ELF-1 (cell line): ENCODE measurements at regions not wholly inside any gene's neighbourhood (a gene's known extent, or its start where the extent isn't known, plus 50 kb on each side); places are given as distances from the start of the nearest gene placed in this dataset.

Experiments used
- DNase-seq: peaks from one replicate; pipeline ENCODE4 v3.0.0-alpha.2; 2016; ENCODE audit warnings: low read depth, low spot score

DNA sequence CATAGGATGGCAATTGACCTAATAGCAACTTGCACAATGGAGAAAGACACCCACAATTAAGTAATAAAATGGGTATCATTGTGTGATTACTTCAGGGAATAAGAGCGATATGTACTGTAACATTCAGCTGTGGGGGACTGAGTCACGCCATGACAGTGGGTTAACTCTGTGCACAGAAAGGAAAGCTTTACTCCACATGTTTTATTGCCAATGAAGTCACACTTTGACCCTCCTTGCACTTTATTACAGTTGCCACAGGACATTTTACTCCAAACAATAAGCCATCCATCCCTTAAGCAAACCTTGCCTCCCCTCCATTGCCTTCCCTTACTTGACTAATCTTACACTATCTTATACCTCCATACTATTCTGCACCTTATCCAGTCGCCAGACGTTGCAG is 403.1 kb downstream of the VRK1 start:
- DNase-seq: no peak

DNA sequence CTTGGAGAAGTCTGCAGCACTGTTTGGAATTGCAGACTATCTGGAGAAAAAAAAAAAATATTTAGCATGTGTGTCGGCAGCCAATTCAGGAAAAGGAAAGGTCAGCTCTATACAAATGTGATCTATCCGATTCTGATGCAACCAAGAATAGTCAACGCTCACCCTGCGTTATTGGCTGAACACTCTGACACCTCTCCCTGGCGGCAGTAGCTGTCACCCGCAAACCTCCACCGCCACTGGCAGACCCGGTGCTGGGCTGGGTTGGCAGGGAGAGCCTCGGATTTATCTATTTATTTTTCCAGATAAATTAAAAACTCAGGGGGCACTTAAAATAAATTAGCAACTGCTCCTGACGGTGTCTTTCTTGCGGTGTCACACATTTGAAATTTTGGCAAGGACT is 409.7 kb downstream of the VRK1 start:
- DNase-seq: no peak

DNA sequence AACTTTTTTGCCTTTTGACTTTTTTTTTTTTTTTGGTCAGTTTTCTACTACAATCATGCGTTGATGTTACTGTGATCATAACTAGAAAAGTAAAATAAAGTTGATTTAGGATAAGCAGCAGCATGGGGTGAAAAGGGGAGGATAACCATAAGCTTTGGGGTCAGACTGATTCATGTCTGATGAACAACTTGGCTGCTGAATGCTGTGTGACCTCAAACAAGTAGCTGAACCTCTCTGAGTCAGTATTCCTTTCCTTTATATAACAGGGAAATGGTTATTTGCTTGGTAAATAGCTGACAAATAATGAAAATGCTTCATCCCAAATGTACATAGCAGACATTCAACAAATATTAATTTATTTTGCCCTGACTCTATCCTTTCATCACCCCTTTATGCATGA is 413.0 kb downstream of the VRK1 start:
- no peak for DNase-seq

DNA sequence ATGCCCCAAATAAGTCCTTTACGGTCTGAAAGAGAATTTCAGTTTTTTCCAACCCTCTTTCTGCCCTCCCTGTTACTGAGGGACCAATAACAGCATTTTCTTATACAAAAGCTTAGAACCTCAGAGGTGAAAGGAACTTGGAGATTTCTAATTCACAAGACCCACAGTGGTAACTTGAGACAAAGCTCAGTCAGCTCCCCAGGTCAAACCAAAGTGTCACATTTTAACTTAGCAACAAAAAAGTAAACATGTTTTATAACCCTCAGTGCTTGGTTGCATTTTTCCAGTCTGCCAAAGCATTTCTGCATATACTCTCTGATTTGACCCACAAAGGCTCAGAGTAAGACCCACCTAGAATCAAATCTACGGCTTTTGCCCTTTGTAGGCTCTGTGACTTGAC is 415.2 kb downstream of the VRK1 start:
- no peak for DNase-seq

DNA sequence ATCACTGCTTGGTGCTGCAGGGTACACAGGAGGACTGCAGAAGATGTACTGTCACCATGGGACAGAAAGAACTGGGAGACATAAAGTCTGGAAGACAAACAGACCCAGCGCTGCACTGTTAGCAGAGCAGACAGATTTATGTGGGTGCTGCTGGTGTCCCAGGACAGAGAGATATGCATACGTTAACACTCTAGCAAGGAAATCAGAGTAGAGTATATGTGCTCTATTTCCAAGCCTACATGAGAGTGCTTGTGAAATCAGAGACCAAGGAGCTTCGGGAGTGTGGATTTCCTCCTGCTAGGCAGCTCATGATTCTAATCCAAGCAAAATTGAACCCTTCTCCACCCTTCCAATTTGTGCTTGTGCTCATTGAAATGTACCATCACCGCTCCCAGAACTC is 416.5 kb downstream of the VRK1 start:
- no peak for DNase-seq

DNA sequence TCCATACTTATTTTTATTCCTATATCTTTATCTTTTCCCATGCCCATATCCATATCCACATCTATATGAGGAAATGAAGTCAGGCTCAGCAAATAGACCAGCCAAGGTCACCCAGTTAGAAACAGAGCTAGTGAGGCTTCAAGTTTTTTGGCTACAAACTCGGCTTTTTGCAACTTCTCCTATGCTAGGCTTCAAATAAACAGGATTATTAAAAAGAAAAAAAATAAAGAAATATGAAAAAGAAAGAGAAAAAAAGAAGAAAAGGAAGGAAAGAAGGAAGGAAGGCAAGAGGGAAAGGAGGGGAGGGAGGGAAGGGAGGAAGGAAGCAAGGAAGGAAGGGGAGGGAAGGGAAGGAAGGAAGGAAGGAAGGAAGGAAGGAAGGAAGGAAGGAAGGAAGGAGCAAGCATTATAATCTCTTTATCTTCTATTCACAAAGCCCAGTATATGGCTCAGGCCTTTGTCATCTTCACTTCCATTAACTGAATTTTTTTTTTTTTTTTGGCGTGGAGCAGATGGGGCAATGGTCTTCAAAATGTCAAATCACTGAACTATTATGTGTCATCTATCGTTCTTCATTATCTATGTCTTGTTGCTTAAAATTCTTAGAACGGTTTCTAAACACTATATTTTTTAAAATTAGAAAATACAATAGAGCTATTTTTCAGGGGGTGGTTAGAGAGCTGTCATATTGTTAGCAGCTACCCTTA is 418.2 kb downstream of the VRK1 start:
- no peak for DNase-seq

DNA sequence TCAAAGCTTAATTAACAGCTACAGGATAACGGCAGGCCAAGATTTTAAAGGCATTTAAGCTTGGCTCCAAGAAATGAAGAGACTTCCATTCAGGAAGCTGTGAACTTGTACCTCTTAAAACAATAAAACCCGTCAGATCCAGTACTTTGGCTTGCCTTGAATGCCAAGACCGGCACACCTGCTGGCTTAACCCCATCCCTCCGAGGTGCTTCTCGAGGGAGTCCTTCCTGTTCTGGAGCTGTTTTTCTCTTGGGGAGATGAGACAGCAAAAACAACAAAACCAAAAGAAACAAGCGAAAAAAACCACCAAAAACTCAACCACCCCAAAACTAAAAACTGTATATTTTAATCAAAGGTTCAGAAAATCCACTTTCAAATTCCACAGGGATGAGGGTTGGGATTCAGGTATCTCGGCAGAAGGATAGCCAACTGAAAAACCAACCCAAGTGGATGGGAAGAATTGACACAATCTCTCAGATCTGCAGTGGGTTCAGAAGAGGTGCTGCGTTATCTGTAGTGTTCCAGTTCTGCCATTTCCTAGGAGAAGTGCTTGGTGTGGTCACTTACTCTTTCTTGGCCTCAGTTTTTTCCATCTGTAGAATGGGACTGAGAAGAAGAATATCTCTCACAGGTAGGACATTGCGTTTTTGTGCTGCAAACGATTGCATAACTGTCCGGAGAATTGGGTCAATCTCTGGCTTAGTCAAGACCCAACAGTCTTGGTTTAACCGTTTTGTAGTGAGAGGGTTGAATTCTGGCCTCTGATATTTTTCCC is 420.1 kb downstream of the VRK1 start:
- no peak for DNase-seq

DNA sequence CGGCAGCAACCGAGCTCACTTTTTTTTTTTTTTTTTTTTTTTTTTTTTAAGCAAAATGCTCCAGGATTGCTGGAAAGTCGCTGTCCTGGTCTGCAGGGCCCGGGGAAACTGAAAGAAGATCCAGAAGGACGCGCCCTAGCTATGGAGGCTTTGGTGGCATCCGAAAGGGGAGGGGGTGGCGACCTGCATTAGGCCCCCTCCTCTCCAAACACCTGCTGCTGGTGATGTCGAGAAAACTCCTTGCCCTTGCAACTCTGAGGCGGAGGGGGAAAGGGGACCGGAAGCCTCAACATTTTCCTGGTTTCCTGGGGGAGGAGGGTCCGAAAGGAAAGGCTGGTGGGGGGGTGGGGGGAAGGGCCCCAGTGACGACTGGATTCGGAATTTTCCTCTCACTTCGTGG is 421.1 kb downstream of the VRK1 start:
- DNase-seq: peak; percentile 4

DNA sequence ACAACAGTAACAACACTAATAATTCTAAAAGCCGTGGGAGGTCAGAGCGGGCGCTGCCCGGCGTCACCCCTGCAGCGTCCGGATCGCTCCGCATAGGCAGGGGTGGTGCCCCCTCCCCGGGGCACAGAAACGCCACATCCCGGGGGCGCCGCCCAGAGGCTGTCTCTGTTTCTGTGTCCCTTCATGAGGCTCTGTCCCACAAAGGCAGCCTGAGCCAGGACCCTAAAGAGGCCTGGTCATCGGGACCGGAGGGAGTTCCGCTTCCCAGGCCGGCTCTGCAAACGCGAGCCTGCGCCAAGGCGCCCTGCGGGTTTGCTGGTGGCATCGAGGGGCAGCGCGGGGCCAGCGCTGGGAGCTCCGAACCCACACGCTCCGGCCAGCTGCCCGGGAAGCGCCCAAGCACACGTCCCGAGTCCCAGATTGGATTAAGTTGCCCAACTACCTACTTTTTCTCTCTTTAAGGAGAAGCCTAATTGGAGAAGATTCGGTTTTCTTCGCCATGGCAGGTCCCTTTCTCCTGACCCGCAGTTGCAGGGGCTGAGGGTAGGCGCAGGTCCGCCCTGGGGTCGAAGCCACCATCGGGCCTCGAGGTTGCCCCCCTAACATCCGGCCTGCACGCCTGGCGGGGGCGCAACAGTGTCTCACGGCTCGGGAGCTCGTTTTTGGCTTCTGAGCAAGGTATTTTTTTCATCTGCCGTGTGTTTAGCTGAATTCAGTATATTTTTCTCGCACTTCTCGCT is 421.7 kb downstream of the VRK1 start:
- peak; percentile 72 for DNase-seq

DNA sequence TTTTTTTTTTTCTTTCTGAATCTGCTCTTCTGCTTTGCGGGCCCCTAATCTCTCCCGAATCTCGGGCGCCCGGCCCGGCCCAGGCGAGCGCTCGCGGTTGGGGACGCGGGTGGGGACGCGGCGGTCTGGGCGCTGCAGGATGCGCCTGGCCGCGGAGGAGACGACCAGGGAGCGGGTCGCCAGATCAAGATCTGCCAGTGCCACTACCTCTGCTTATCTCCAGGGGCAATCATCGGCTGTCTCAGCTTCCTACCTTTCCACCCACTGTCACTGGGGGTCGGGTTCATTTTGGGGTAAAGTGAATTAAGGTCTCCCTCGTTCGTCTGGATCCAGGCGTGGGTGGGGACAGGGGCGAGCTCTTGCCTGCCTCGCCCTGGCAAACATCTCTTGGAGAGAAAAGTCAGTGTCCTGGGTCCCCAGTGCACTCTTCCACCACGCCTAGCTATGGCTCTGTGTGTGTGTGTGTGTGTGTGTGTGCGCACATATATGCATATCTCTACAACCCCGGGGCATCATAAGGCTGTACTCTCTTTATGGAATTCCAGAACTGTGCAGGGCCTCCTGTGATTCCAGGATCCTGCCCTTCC is 422.3 kb downstream of the VRK1 start:
- peak; percentile 12 for DNase-seq

DNA sequence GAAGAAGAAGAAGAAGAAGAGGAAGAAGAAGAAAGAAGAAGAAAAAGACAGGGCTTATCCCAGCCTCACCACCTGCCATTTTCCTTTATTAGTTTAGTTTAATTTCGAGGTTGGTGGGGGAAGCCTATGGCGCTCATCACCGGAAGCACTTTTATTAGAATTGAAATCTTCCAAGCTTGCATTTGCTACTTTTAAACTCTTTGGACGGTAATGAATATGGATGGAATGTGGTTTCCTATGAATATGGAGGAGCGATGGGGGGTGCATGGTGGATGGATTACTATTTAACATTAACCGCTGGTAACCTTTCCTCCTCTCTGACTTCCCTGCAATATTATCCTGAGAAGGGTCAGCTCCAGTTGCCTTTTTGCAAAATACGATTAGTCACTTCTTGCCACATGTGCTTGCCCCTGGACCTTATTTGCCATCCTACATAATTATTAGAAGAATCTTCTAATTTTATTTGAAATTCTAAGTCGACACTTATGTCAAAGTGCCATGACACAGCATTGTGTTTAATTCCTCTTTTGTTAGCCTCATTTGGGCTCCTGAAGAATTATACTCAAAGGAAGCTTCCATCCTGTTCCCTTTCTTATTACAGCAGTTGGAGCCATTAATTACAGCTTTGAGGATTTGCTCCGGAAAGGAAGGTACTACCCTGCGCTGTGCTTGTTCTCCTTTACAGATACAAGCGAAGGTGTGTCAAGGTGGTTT is 424.5 kb downstream of the VRK1 start:
- DNase-seq: no peak

DNA sequence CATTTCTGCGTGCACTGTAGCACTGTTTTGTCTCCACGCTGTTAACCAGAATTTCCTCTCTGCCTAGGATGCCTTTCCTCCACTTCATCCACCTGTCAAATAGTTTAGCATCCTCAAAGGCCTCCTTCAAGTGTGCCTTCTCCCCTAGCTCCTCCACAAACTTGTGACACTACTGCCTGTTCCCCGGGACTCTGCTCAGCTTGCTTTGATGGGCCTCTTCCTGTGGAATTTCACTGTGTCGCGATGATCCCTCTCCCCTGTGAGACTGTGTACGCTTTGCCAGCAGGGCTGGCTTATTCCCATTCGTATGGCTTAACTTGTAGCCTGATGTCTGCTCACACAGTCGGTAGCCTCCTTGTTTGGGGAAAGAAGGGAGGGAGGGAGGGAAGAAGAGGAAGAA is 426.8 kb downstream of the VRK1 start:
- no peak for DNase-seq

DNA sequence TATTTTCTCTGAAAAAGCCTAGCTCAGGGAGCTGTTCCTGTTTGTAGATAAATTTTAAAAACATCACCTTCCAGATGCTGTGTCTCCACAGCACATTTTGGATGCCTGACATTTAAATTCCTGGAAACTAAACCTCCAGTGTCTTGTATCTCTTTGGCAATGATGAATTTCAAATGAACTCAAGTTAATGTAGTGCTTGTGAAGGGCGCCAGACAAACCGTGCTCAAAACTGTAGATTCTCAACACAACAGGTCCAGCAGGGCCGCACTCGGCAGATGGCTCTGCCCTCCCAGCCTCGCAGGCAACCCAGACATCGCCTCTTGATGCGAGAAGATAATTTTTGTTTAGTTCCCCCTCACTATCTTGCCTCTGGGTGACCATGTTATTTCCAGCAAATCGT is 432.9 kb downstream of the VRK1 start:
- no peak for DNase-seq

DNA sequence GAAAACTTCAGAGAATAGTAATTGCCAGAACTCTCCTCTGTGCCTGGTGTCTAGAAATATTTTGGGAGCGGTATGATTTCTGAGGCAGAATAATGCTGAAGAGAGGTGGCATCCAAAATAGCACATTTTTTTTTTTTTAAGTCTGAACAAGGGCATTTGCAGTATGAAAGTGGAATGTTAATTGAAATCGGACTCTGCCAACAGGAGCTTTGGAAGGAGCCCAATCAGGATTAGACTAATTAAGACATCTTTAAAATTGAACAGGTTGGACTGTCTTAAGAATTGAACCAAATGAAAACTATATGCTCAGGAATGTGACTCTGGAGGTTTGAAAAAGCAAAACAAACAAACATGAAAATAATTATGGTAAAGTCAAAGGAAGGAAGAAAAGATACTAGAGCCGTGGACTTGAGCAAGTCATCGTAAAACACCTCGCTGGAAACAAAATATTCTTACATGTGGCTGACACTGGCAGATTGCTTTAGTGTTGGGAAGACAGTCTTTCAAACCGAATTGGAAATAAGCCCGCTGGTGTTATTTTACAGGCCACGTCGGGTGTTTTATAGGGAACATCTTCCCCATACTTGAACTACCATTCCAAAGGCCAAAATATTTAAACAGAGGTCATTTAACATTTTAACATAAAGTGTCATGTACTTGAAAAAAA is 436.3 kb downstream of the VRK1 start:
- DNase-seq: no peak

DNA sequence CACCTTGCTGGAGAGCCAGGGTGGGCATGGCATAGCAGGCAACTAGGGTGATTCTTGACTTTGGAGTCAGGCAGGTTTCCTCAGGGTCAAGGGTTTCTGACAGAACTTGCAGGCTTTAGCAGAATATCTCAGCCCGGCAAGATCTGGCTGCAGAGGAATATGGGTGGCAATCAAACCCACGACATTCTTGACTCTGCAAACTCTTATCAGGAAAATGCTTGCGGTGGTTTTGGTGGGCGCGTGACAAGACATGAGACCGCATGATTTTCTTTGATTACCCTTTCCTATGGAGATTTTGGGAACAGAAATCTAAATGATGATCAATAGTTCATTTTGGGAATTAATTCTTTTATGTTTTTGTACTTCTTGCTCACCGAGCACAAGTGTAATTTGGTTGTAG is 449.5 kb downstream of the VRK1 start:
- no peak for DNase-seq

DNA sequence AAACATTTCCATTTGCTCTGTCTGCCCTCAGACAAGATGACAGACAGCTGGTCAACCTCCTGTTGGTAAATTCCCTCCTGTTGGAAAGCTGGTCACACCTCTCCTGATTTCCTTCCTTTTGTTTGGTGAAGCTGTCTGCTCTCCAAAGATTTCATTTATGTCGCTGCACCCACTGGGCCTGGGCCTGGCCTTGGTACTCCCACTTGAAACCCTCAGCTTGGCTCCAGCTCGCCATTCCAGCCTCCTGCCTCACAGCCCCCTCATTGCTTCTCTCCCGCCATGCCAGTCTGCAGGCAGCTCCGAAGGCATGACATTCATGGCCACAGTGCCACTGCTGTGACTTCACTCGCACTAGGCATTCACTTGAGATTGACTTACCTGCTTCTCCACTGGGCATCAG is 451.8 kb downstream of the VRK1 start:
- DNase-seq: no peak

DNA sequence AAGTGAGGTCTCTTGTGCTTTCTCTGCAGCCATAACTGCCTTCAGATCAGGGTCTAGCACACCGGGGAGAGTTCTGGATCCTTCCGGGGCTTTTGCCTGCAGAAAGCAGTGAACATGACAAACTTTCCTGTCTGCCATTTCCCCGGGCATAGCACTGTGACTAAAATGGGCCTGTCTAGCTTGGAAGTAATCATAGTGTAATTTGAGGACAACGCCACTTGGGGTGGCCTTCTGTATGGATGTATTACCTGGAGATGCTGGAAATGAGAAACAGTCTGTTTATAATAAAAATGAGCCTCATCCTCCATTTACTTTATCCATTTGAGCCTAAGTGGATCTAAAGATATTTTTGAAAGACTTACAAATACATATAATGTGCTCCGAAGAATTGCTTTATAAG is 453.7 kb downstream of the VRK1 start:
- no peak for DNase-seq

DNA sequence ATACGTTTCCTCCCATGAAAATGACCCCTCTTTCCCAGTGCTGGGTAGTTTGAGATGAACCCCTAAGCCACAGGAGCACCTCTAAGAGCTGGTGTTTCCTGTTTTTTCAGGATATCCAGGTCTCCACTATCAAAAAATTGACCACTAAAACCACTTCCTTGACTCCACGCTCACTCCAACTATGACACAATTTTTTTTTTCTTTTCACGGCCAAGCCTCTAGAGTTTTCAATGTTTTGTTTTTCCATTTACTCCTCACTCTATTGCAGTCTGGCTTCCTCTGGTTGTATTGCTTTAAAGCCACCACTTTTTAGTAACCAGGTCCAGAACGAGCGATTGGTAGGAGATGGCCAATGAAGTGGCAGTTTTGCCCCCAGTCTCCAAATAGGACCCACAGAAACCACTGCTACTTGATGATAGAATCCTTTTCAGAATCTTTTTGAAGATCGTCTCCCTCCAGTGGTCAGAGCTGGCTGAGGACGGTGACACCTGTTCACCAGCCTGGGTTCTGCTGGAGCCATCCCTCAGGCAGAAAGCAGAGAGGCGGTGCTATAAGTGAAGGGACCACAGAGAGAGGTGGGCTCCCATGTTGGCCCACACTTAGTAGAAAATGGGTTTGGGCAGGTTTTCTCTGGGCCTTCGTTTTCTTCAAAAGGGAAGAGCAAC is 454.4 kb downstream of the VRK1 start:
- peak; percentile 36 for DNase-seq

DNA sequence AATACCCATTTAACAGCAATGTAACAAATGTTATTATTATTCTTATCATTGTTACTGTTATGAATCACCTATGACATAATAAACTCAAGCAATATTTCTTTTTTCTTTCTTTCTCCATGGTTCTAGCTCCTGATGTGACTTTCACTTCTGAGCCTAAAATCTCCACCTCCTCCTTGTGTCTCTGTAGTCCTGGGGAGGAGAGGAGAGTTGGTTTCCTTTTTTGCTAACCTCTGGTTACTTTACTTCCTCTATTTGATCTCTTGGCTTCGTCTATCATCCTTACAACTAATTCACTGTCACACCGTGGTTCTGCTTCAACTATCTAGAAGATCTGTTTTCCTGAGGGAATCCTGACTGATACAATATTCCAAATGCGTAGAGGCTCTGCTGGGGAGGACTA is 456.6 kb downstream of the VRK1 start:
- no peak for DNase-seq

DNA sequence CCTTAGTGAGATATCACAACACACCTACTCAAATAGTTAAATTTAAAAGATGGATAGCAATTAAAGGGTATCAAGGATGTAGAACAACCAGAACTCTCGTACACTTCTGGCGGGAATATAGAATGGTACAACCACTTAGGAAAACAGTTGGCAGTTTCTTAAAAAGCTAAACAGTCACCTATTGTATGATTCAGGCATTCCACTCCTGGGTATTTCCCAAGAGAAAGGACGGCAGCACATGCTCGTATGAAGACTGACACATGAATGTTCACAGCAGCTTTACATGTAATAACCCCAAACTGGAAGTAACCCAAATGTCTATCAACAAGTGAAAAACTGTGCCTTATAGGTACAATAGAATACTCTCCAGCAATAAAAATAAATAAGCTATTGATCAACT is 465.2 kb downstream of the VRK1 start:
- DNase-seq: no peak
